ENCODE measurements at regions not wholly inside any gene's neighbourhood (a gene's known extent, or its start where the extent isn't known, plus 50 kb on each side); places are given as distances from the start of the nearest gene placed in this dataset.

- TF ChIP-seq CTCF (conservative IDR thresholded peaks at IDR 0.05 in 1 of 2, IDR thresholded peaks at IDR 0.05 in 1 of 2; ENCODE audit: low read depth in 1 of 2, low read length in 2 of 2) (no peak), EZH2 (IDR thresholded peaks at IDR 0.05; ENCODE audit: low read length, missing control alignments) (no peak)
Measured at GRCh38 chr3:190209533-190209932, 88.8 kb upstream of the P3H2 start.
